Mesenchymal stem cell (in vitro differentiated cells and primary cell): ENCODE measurements at regions not wholly inside any gene's neighbourhood (a gene's known extent, or its start where the extent isn't known, plus 50 kb on each side); places are given as distances from the start of the nearest gene placed in this dataset.
"Not testable (repeated sequence)": the region's sequence is repeated elsewhere in the genome, so short reads cannot be mapped to it uniquely, and the experiment has no call there.

ENCODE experiments used
- DNase-seq: peaks from one replicate; pipeline ENCODE4 v3.0.0-alpha.2; 2013
- H2AFZ ChIP-seq: one replicate; pipeline ENCODE4 v1.6.1; 2013; ENCODE audit warnings: low read depth, mild to moderate bottlenecking, control low read depth, inconsistent platforms, low read length, moderate library complexity
- H2AK5ac ChIP-seq: 2 replicates; pipeline ENCODE4 v1.6.1; 2013; ENCODE audit warnings: low read length, moderate library complexity, mild to moderate bottlenecking, inconsistent platforms; ENCODE audit not compliant: severe bottlenecking
- H2BK120ac ChIP-seq: one replicate; pipeline ENCODE4 v1.6.1; 2013; ENCODE audit warnings: low read depth, mild to moderate bottlenecking, inconsistent platforms, low read length, moderate library complexity
- H2BK12ac ChIP-seq, 2 experiments: one replicate each; pipeline ENCODE4 v1.6.1; 2013; ENCODE audit warnings: inconsistent platforms in 2 of 2, low read length in 2 of 2, mild to moderate bottlenecking in 2 of 2, moderate library complexity in 2 of 2, control low read depth in 1 of 2
- H2BK15ac ChIP-seq: one replicate; pipeline ENCODE4 v1.6.1; 2013; ENCODE audit warnings: mild to moderate bottlenecking, low read depth, inconsistent platforms; ENCODE audit not compliant: poor library complexity, severe bottlenecking
- H2BK5ac ChIP-seq: 2 replicates; pipeline ENCODE4 v1.6.1; 2013; ENCODE audit warnings: low read depth, mild to moderate bottlenecking, low read length, control low read depth, inconsistent platforms; ENCODE audit not compliant: poor library complexity, severe bottlenecking
- H3K14ac ChIP-seq, 2 experiments: one replicate each; pipeline ENCODE4 v1.6.1; 2013; ENCODE audit warnings: inconsistent platforms in 2 of 2, low read length in 2 of 2, control low read depth in 1 of 2, mild to moderate bottlenecking in 1 of 2, moderate library complexity in 1 of 2
- H3K18ac ChIP-seq, 2 experiments: one replicate each; pipeline ENCODE4 v1.6.1; 2013; ENCODE audit warnings: inconsistent platforms in 2 of 2, low read length in 2 of 2, control low read depth in 1 of 2, low read depth in 1 of 2, mild to moderate bottlenecking in 1 of 2
- H3K23ac ChIP-seq, 2 experiments: one replicate each; pipeline ENCODE4 v1.6.1; 2013; ENCODE audit warnings: inconsistent platforms in 2 of 2, low read length in 2 of 2, mild to moderate bottlenecking in 2 of 2, moderate library complexity in 2 of 2, control low read depth in 1 of 2
- H3K27ac ChIP-seq: 2 replicates; pipeline ENCODE4 v1.5.1; 2013; ENCODE audit warnings: mild to moderate bottlenecking, moderate library complexity, low read length, control low read depth, inconsistent platforms; ENCODE audit not compliant: poor library complexity, severe bottlenecking
- H3K27me3 ChIP-seq, 2 experiments: 2 replicates each; pipeline versions ENCODE4 v1.6.1 to v1.7.0; 2013; ENCODE audit warnings: low read length in 2 of 2, mild to moderate bottlenecking in 2 of 2, moderate library complexity in 2 of 2, control low read depth in 1 of 2, inconsistent platforms in 1 of 2; ENCODE audit not compliant: control insufficient read depth in 1 of 2, insufficient read depth in 1 of 2
- H3K36me3 ChIP-seq, 2 experiments: 2 replicates each; pipeline versions ENCODE4 v1.6.1 to v1.7.0; 2013; ENCODE audit warnings: low read length in 2 of 2, control low read depth in 1 of 2, inconsistent platforms in 1 of 2, low read depth in 1 of 2, mild to moderate bottlenecking in 1 of 2; ENCODE audit not compliant: insufficient read depth in 2 of 2, control insufficient read depth in 1 of 2
- H3K4ac ChIP-seq, 2 experiments: one replicate each; pipeline ENCODE4 v1.6.1; 2013; ENCODE audit warnings: inconsistent platforms in 2 of 2, low read length in 2 of 2, mild to moderate bottlenecking in 2 of 2, moderate library complexity in 2 of 2, control low read depth in 1 of 2, low read depth in 1 of 2
- H3K4me1 ChIP-seq: 2 replicates; pipeline ENCODE4 v1.6.1; 2013; ENCODE audit warnings: low read depth, low read length, control low read depth; ENCODE audit not compliant: control insufficient read depth, insufficient read depth
- H3K4me2 ChIP-seq: 2 replicates; pipeline ENCODE4 v1.6.1; 2013; ENCODE audit warnings: low read length, mild to moderate bottlenecking, inconsistent platforms; ENCODE audit not compliant: poor library complexity, severe bottlenecking
- H3K4me3 ChIP-seq, 2 experiments: 2 replicates each; pipeline versions ENCODE4 v1.5.1 to v1.7.0; 2013; ENCODE audit warnings: low read length in 2 of 2, mild to moderate bottlenecking in 2 of 2, control low read depth in 1 of 2, low read depth in 1 of 2; ENCODE audit not compliant: insufficient read depth in 1 of 2
- H3K79me1 ChIP-seq: replicated peaks from 2 replicates; pipeline ENCODE4 v1.6.1; 2013; ENCODE audit warnings: mild to moderate bottlenecking, control low read depth, low read length, inconsistent platforms; ENCODE audit not compliant: poor library complexity, severe bottlenecking
- H3K9ac ChIP-seq: 2 replicates; pipeline ENCODE4 v1.7.0; 2013; ENCODE audit warnings: mild to moderate bottlenecking, low read length, moderate library complexity
- H3K9me3 ChIP-seq: 2 replicates; pipeline ENCODE4 v1.7.0; 2013; ENCODE audit warnings: mild to moderate bottlenecking, low read length; ENCODE audit not compliant: control insufficient read depth
- H4K8ac ChIP-seq: one replicate; pipeline ENCODE4 v1.6.1; 2013; ENCODE audit warnings: inconsistent platforms, mild to moderate bottlenecking, low read length, moderate library complexity
- H4K91ac ChIP-seq: one replicate; pipeline ENCODE4 v1.6.1; 2013; ENCODE audit warnings: mild to moderate bottlenecking, low read length, inconsistent platforms
- WGBS: methylation state at CpG from one replicate; pipeline ENCODE4 v1.1.7; 2013; ENCODE audit warnings: mixed read lengths; 5-methylcytosine and 5-hydroxymethylcytosine counted together

DNA sequence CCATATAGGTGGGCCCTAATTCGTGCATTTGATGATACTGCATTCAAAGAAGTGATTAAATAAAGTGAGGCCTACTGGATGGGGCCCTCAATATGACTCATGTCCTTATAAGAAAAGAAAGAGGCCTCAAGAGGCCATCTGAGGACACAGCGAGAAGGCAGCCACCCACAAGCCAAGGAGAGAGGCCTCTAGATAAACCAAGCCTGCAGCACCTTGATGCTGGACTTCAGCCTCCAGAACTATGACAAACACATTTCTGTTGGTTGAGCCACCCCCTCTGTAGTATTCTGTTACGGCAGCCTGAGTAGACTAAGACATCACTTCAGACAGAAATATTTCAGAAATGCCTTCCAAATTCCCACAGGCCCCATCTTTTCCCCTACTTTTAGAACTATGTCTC, 82.5 kb upstream of the PLEKHG1 start:
- Histone ChIP-seq H2BK12ac (no peak overlapping the region), H2AK5ac (no peak overlapping the region), H3K79me1 (no peaks in the 10 kb centered on the region), H2BK5ac (no peak overlapping the region), H3K18ac (no peak overlapping the region), H2BK15ac (no peak overlapping the region), H3K9me3 (peaks cover 3% of the 10 kb centered on the region), H2BK120ac (no peak overlapping the region), H3K14ac (no peak overlapping the region), H4K91ac (no peak overlapping the region), H4K8ac (no peak overlapping the region), H3K27ac (no peak overlapping the region), H3K36me3 (no peaks in the 10 kb centered on the region), H3K23ac (no peak overlapping the region), H3K4me1 (no peaks in the 10 kb centered on the region), H3K27me3 (peaks cover 0 to 16% of the 10 kb centered on the region in 2 experiments), H3K4ac (no peak overlapping the region), H3K4me3 (no peak overlapping the region), H2AFZ (no peak overlapping the region), H3K9ac (no peak overlapping the region), H3K4me2 (no peak overlapping the region)
- 65% methylated on average over 3 of the region's 3 CpGs for WGBS
- no peak for DNase-seq

DNA sequence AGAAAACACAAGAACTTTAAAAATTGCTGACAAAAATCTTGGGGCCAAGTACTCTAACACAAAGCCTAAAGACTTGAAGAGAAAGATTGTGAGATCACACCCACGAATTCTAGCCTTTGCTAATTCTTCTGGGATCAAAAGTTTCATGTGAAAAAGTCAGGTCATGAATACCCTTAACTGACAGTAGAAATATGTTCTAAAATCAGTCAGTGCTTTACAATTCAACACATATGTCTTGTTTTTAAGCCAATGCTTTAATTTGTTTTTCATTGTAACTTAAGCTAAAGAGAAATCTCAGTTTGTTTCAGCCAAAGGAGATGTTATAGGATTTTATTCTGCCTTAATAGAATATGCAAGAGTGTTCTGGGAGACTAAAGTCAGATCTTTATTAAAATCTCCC, 78.2 kb upstream of the PLEKHG1 start:
- Histone ChIP-seq H3K14ac (no peak overlapping the region), H4K8ac (no peak overlapping the region), H3K4me1 (no peaks in the 10 kb centered on the region), H3K18ac (no peak overlapping the region), H2AFZ (no peak overlapping the region), H2BK5ac (no peak overlapping the region), H3K27me3 (peaks cover 0 to 13% of the 10 kb centered on the region in 2 experiments), H3K36me3 (no peaks in the 10 kb centered on the region), H3K23ac (no peak overlapping the region), H3K9ac (no peak overlapping the region), H3K79me1 (no peaks in the 10 kb centered on the region), H2BK15ac (no peak overlapping the region), H2BK120ac (no peak overlapping the region), H3K9me3 (peaks cover 3% of the 10 kb centered on the region), H3K4me2 (no peak overlapping the region), H3K4me3 (no peak overlapping the region), H2AK5ac (no peak overlapping the region), H3K4ac (no peak overlapping the region), H2BK12ac (no peak overlapping the region), H3K27ac (no peak overlapping the region), H4K91ac (no peak overlapping the region)
- no peak for DNase-seq
- 60% methylated on average over 1 of the region's 1 CpG for WGBS

DNA sequence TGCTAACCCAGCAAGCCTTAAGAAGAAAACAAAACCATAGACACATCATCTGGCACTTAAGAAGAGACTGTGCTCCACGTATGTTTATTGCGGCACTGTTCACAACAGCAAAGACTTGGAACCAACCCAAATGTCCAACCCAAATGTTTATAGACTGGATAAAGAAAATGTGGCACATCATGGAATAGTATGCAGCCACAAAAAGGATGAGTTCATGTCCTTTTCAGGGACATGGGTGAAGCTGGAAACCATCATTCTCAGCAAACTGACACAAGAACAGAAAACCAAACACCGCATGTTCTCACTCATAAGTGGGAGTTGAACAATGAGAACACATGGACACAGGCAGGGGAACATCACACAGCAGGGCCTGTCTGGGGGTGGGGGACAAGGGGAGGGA, 76.5 kb upstream of the PLEKHG1 start:
- not testable (repeated sequence) for H3K9ac ChIP-seq, H3K23ac ChIP-seq, H3K18ac ChIP-seq, H4K91ac ChIP-seq, H2AK5ac ChIP-seq, H3K4ac ChIP-seq, H2BK5ac ChIP-seq, H3K4me1 ChIP-seq, DNase-seq, H2AFZ ChIP-seq, H3K4me3 ChIP-seq, H2BK15ac ChIP-seq, H3K9me3 ChIP-seq, H3K27ac ChIP-seq, H3K79me1 ChIP-seq, H3K4me2 ChIP-seq, H3K36me3 ChIP-seq, H2BK12ac ChIP-seq, H3K14ac ChIP-seq, H4K8ac ChIP-seq, H2BK120ac ChIP-seq
- H3K27me3 ChIP-seq = peaks cover 0 to 22% of the 10 kb centered on the region in 2 experiments
- WGBS = no CpG with 5 or more reads among the region's 3 CpGs

DNA sequence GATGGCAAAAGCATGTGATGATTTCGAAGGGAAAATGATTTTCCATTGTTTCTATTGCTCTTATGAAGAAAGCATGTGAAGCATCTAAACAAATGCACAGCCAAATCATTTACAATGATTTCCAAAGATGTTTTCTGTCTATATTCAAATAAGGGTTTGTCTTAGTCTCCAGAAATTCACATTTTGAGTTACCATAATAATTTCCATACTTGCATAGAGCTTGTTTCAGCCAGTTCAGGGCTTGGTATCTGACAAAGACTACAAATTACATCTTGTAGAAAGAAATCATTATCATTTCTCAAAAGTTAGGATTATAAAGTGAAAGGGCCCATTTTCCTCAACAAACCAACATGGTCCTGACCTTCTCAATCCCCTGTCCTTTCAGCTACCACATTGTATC, 74.4 kb upstream of the PLEKHG1 start:
- no peak overlapping the region for H2AK5ac ChIP-seq
- no peak overlapping the region for H2BK5ac ChIP-seq
- H2BK12ac ChIP-seq = no peak overlapping the region
- no peak overlapping the region for H3K9ac ChIP-seq
- H4K91ac ChIP-seq = no peak overlapping the region
- H3K23ac ChIP-seq = no peak overlapping the region
- H2BK120ac ChIP-seq = no peak overlapping the region
- no peaks in the 10 kb centered on the region for H3K79me1 ChIP-seq
- H4K8ac ChIP-seq = no peak overlapping the region
- H3K4me2 ChIP-seq = no peak overlapping the region
- no peak for DNase-seq
- no peak overlapping the region for H3K18ac ChIP-seq
- WGBS = no CpG with 5 or more reads among the region's 1 CpG
- H3K4me1 ChIP-seq = peaks cover 2% of the 10 kb centered on the region
- no peak overlapping the region for H2AFZ ChIP-seq
- no peaks in the 10 kb centered on the region for H3K9me3 ChIP-seq
- no peak overlapping the region for H3K27ac ChIP-seq
- H2BK15ac ChIP-seq = no peak overlapping the region
- no peak overlapping the region for H3K4me3 ChIP-seq
- H3K36me3 ChIP-seq = no peaks in the 10 kb centered on the region
- peaks cover 0 to 15% of the 10 kb centered on the region in 2 experiments for H3K27me3 ChIP-seq
- no peak overlapping the region for H3K14ac ChIP-seq
- no peak overlapping the region for H3K4ac ChIP-seq
